ENCODE measurements at regions not wholly inside any gene's neighbourhood (a gene's known extent, or its start where the extent isn't known, plus 50 kb on each side); places are given as distances from the start of the nearest gene placed in this dataset.

GRCh38 chr18:56067969-56068671, 480.1 kb upstream of the TCF4 start:
- Histone ChIP-seq H3K4me1 (ENCODE audit: control insufficient read depth, insufficient read depth, low read length) (no peaks in the 10 kb centered on the region), H3K4me3 (ENCODE audit: low read length) (no peak overlapping the region), H3K36me3 (ENCODE audit: control insufficient read depth, insufficient read depth, low read length) (no peaks in the 10 kb centered on the region), H3K9me3 (ENCODE audit: control insufficient read depth, insufficient read depth, low read length) (no peaks in the 10 kb centered on the region), H3K27ac (ENCODE audit: low read length) (no peak overlapping the region), H3K27me3 (ENCODE audit: control insufficient read depth, insufficient read depth, low read length) (no peaks in the 10 kb centered on the region)
- ATAC-seq (no peak), DNase-seq (no peak)
- intact Hi-C loops (cut with micrococcal nuclease): no loop called here
- no peak overlapping the region for H3K27ac Mint-ChIP-seq
- H3K4me1 Mint-ChIP-seq: no peaks in the 10 kb centered on the region
- H3K9me3 Mint-ChIP-seq: peaks cover 6% of the 10 kb centered on the region in 2 donors
- no peak overlapping the region for H3K4me3 Mint-ChIP-seq
- no peaks in the 10 kb centered on the region for H3K36me3 Mint-ChIP-seq
- H3K27me3 Mint-ChIP-seq (ENCODE audit: low read depth in 2 of 2): no peaks in the 10 kb centered on the region
- no peak for TF ChIP-seq CTCF (IDR thresholded peaks at IDR 0.05)
- WGBS (ENCODE audit: insufficient coverage): 100% methylated on average over 2 of the region's 2 CpGs

GRCh38 chr18:56067214-56067894, 479.4 kb upstream of the TCF4 start:
- no peaks in the 10 kb centered on the region for H3K27me3 ChIP-seq (ENCODE audit: control insufficient read depth, insufficient read depth, low read length)
- intact Hi-C loops (cut with micrococcal nuclease): no loop called here
- H3K4me3 ChIP-seq (ENCODE audit: low read length): no peak overlapping the region
- DNase-seq: no peak
- Mint-ChIP-seq H3K9me3 (peaks cover 5% of the 10 kb centered on the region in 2 donors), H3K36me3 (no peaks in the 10 kb centered on the region), H3K4me1 (no peaks in the 10 kb centered on the region), H3K27ac (no peak overlapping the region), H3K27me3 (ENCODE audit: low read depth in 2 of 2) (no peaks in the 10 kb centered on the region), H3K4me3 (no peak overlapping the region)
- no peaks in the 10 kb centered on the region for H3K36me3 ChIP-seq (ENCODE audit: control insufficient read depth, insufficient read depth, low read length)
- H3K9me3 ChIP-seq (ENCODE audit: control insufficient read depth, insufficient read depth, low read length): no peaks in the 10 kb centered on the region
- H3K4me1 ChIP-seq (ENCODE audit: control insufficient read depth, insufficient read depth, low read length): no peaks in the 10 kb centered on the region
- ATAC-seq: no peak
- no peak overlapping the region for H3K27ac ChIP-seq (ENCODE audit: low read length)
- WGBS (ENCODE audit: insufficient coverage): 82% methylated on average over 5 of the region's 7 CpGs
- TF ChIP-seq CTCF (IDR thresholded peaks at IDR 0.05): no peak

GRCh38 chr18:56066524-56067213, 478.7 kb upstream of the TCF4 start:
- Histone ChIP-seq H3K27me3 (ENCODE audit: control insufficient read depth, insufficient read depth, low read length) (no peaks in the 10 kb centered on the region), H3K36me3 (ENCODE audit: control insufficient read depth, insufficient read depth, low read length) (no peaks in the 10 kb centered on the region), H3K4me1 (ENCODE audit: control insufficient read depth, insufficient read depth, low read length) (no peaks in the 10 kb centered on the region), H3K27ac (ENCODE audit: low read length) (no peak overlapping the region), H3K4me3 (ENCODE audit: low read length) (no peak overlapping the region), H3K9me3 (ENCODE audit: control insufficient read depth, insufficient read depth, low read length) (no peaks in the 10 kb centered on the region)
- intact Hi-C loops (cut with micrococcal nuclease): no loop called here
- no peak for ATAC-seq
- 0% methylated on average over 1 of the region's 2 CpGs for WGBS (ENCODE audit: insufficient coverage)
- Mint-ChIP-seq H3K36me3 (no peaks in the 10 kb centered on the region), H3K4me3 (no peak overlapping the region), H3K4me1 (no peaks in the 10 kb centered on the region), H3K9me3 (peaks cover 3 to 5% of the 10 kb centered on the region in 2 donors), H3K27me3 (ENCODE audit: low read depth in 2 of 2) (no peaks in the 10 kb centered on the region), H3K27ac (no peak overlapping the region)
- TF ChIP-seq CTCF (IDR thresholded peaks at IDR 0.05): no peak
- DNase-seq: no peak
